HG02981 (cell line): ENCODE measurements at regions not wholly inside any gene's neighbourhood (a gene's known extent, or its start where the extent isn't known, plus 50 kb on each side); places are given as distances from the start of the nearest gene placed in this dataset.

Experiments
- ATAC-seq: cut with Tn5 transposase; IDR thresholded peaks from one replicate; pipeline ENCODE4 v1.9.1; 2021; ENCODE audit warnings: mild to moderate bottlenecking, moderate library complexity; ENCODE audit not compliant: unreplicated experiment

- no peak for ATAC-seq
These were observed 70.2 kb downstream of the CLDN1 start for GRCh38 chr3:190252080-190252479.

- no peak for ATAC-seq
These were observed 72.8 kb downstream of the CLDN1 start for GRCh38 chr3:190249414-190249813.

- ATAC-seq, result no peak
These were observed 80.1 kb downstream of the CLDN1 start for GRCh38 chr3:190242147-190242546.

- no peak for ATAC-seq
These were observed 82.9 kb downstream of the CLDN1 start for GRCh38 chr3:190239325-190239724.

- ATAC-seq, result no peak
These were observed 83.4 kb downstream of the CLDN1 start for GRCh38 chr3:190238871-190239270.

GRCh38 chr3:190234621-190235020 is 87.6 kb downstream of the CLDN1 start:
- no peak for ATAC-seq

GRCh38 chr3:190229632-190230424 is 92.4 kb downstream of the CLDN1 start:
- ATAC-seq, result peak; percentile 53

- ATAC-seq, result no peak
These were observed 95.2 kb downstream of the CLDN1 start for GRCh38 chr3:190227064-190227463.

GRCh38 chr3:190224863-190225692 is 97.2 kb downstream of the CLDN1 start:
- ATAC-seq, result no peak

- ATAC-seq, result no peak
These were observed 97.8 kb downstream of the CLDN1 start for GRCh38 chr3:190224456-190224855.

GRCh38 chr3:190222916-190223315 is 99.3 kb downstream of the CLDN1 start:
- no peak for ATAC-seq

GRCh38 chr3:190222360-190222759 is 99.9 kb downstream of the CLDN1 start:
- ATAC-seq, result no peak

- no peak for ATAC-seq
These were observed 99.7 kb upstream of the P3H2 start for GRCh38 chr3:190220362-190220761.

GRCh38 chr3:190217081-190217480 is 96.4 kb upstream of the P3H2 start:
- ATAC-seq, result no peak

- ATAC-seq, result no peak
These were observed 93.0 kb upstream of the P3H2 start for GRCh38 chr3:190213727-190214126.

- no peak for ATAC-seq
These were observed 89.9 kb upstream of the P3H2 start for GRCh38 chr3:190210608-190211007.

GRCh38 chr3:190209533-190209932 is 88.8 kb upstream of the P3H2 start:
- ATAC-seq, result no peak

GRCh38 chr3:190208196-190208595 is 87.5 kb upstream of the P3H2 start:
- ATAC-seq, result no peak

GRCh38 chr3:190205739-190206138 is 85.0 kb upstream of the P3H2 start:
- ATAC-seq, result peak; percentile 88

GRCh38 chr3:190204200-190204599 is 83.5 kb upstream of the P3H2 start:
- no peak for ATAC-seq

- no peak for ATAC-seq
These were observed 76.7 kb upstream of the P3H2 start for GRCh38 chr3:190197346-190197763.

GRCh38 chr3:190194506-190194905 is 73.8 kb upstream of the P3H2 start:
- ATAC-seq, result no peak
